IMR-90 (cell line): ENCODE measurements at regions not wholly inside any gene's neighbourhood (a gene's known extent, or its start where the extent isn't known, plus 50 kb on each side); places are given as distances from the start of the nearest gene placed in this dataset.

Experiments used
- ATAC-seq: fragments of 200-7000 bp; cut with Tn5 transposase; 2 replicates; pipeline ENCODE4 v1.9.1; 2020; ENCODE audit warnings: low read depth, mild to moderate bottlenecking, moderate library complexity
- BruUV-seq: library from RNA; stranded (reverse); fragments of 400-500 nt; replicated peaks from 2 replicates; lab custom pipeline; 2021; lab: Mats Ljungman, UMichigan
- CTCF ChIA-PET: fragments of 300-600 bp; formaldehyde crosslinking; extraction: SDS; loops from one replicate; lab custom pipeline; 2021; ENCODE audit warnings: antibody characterized with exemption; lab: Yijun Ruan, JAX
- POLR2A ChIA-PET: fragments of 300-600 bp; sonication (Branson Sonifier 250); formaldehyde crosslinking; loops from one replicate; lab custom pipeline; 2022; ENCODE audit warnings: antibody characterized with exemption; ENCODE audit not compliant: unreplicated experiment; lab: Charles Lee
- DNase-seq: peaks from one replicate; pipeline ENCODE4 v3.0.0; 2013
- H2AFZ ChIP-seq: replicated peaks from 2 replicates; pipeline ENCODE3; 2013; ENCODE audit warnings: low read length, mild to moderate bottlenecking; ENCODE audit not compliant: poor library complexity
- H2AK5ac ChIP-seq: 2 replicates; pipeline ENCODE4 v1.6.1; 2013; ENCODE audit warnings: low read depth, low read length, inconsistent platforms
- H2AK9ac ChIP-seq: replicated peaks from 2 replicates; pipeline ENCODE3; 2013; ENCODE audit warnings: mild to moderate bottlenecking, low read depth, low read length, moderate library complexity; ENCODE audit not compliant: poor library complexity
- H2BK120ac ChIP-seq: 2 replicates; pipeline ENCODE4 v1.6.1; 2013; ENCODE audit warnings: low read depth, low read length, inconsistent platforms
- H2BK15ac ChIP-seq: 3 replicates; pipeline ENCODE4 v1.6.1; 2013; ENCODE audit warnings: low read depth, low read length, inconsistent platforms
- H2BK20ac ChIP-seq: 2 replicates; pipeline ENCODE4 v1.6.1; 2013; ENCODE audit warnings: low read depth, mild to moderate bottlenecking, inconsistent platforms, low read length, moderate library complexity
- H2BK5ac ChIP-seq: 2 replicates; pipeline ENCODE4 v1.6.1; 2013; ENCODE audit warnings: mild to moderate bottlenecking, low read depth, low read length, inconsistent platforms; ENCODE audit not compliant: poor library complexity, severe bottlenecking
- H3K14ac ChIP-seq: replicated peaks from 2 replicates; pipeline ENCODE4 v1.6.1; 2013; ENCODE audit warnings: low read depth, low read length, inconsistent platforms
- H3K18ac ChIP-seq: 2 replicates; pipeline ENCODE4 v1.6.1; 2013; ENCODE audit warnings: low read depth, low read length, control low read depth
- H3K23ac ChIP-seq: 2 replicates; pipeline ENCODE4 v1.6.1; 2013; ENCODE audit warnings: low read depth, low read length, inconsistent platforms
- H3K27ac ChIP-seq: 2 replicates; pipeline ENCODE4 v1.5.1; 2013; ENCODE audit warnings: mild to moderate bottlenecking, control low read depth, low read length; ENCODE audit not compliant: insufficient read depth
- H3K27me3 ChIP-seq: 2 replicates; pipeline ENCODE4 v1.6.1; 2013; ENCODE audit warnings: low read length; ENCODE audit not compliant: control insufficient read depth, insufficient read depth
- H3K36me3 ChIP-seq: 2 replicates; pipeline ENCODE4 v1.6.1; 2013; ENCODE audit warnings: low read length, mixed read lengths; ENCODE audit not compliant: control insufficient read depth, insufficient read depth
- H3K4ac ChIP-seq: 2 replicates; pipeline ENCODE4 v1.6.1; 2013; ENCODE audit warnings: low read depth, low read length, inconsistent platforms
- H3K4me1 ChIP-seq: 2 replicates; pipeline ENCODE4 v1.6.1; 2013; ENCODE audit warnings: low read length, mixed read lengths; ENCODE audit not compliant: control insufficient read depth, insufficient read depth
- H3K4me2 ChIP-seq: 2 replicates; pipeline ENCODE4 v1.6.1; 2013; ENCODE audit warnings: low read depth, mild to moderate bottlenecking, control low read depth, low read length, moderate library complexity
- H3K4me3 ChIP-seq: 2 replicates; pipeline ENCODE4 v1.5.1; 2013; ENCODE audit warnings: low read depth, mild to moderate bottlenecking, control low read depth, low read length, moderate library complexity; ENCODE audit not compliant: insufficient read depth
- H3K56ac ChIP-seq: 2 replicates; pipeline ENCODE4 v1.6.1; 2013; ENCODE audit warnings: low read length, inconsistent platforms; ENCODE audit not compliant: insufficient read depth; ENCODE audit errors: extremely low read depth
- H3K79me1 ChIP-seq, 2 experiments: 2 replicates each; pipeline ENCODE4 v1.6.1; 2013; ENCODE audit warnings: low read length in 2 of 2, inconsistent platforms in 1 of 2, low read depth in 1 of 2
- H3K9ac ChIP-seq: 2 replicates; pipeline ENCODE4 v1.6.1; 2013; ENCODE audit warnings: low read depth, low read length, control low read depth
- H3K9me1 ChIP-seq: 2 replicates; pipeline ENCODE4 v1.6.1; 2013; ENCODE audit warnings: low read length, inconsistent platforms; ENCODE audit not compliant: insufficient read depth
- H3K9me3 ChIP-seq: 2 replicates; pipeline ENCODE4 v1.6.1; 2013; ENCODE audit warnings: low read length; ENCODE audit not compliant: control insufficient read depth, insufficient read depth
- H4K20me1 ChIP-seq: 2 replicates; pipeline ENCODE4 v1.6.1; 2013; ENCODE audit warnings: low read length, inconsistent platforms; ENCODE audit not compliant: insufficient read depth
- H4K5ac ChIP-seq: 2 replicates; pipeline ENCODE4 v1.6.1; 2013; ENCODE audit warnings: mild to moderate bottlenecking, low read depth, low read length, control low read depth
- H4K8ac ChIP-seq, 2 experiments: 2 replicates each; pipeline ENCODE4 v1.6.1; 2013; ENCODE audit warnings: low read depth in 2 of 2, low read length in 2 of 2, control low read depth in 1 of 2, inconsistent platforms in 1 of 2
- H4K91ac ChIP-seq: 2 replicates; pipeline ENCODE4 v1.6.1; 2013; ENCODE audit warnings: low read depth, low read length, inconsistent platforms; ENCODE audit not compliant: insufficient read depth
- BHLHE40 ChIP-seq: fragments of 150-350 bp; IDR thresholded peaks from 2 replicates; pipeline ENCODE4 v1.6.1; 2016; ENCODE audit warnings: mild to moderate bottlenecking, low read depth, low read length
- CEBPB ChIP-seq: IDR thresholded peaks from 2 replicates; pipeline ENCODE4 v1.6.1; 2012; ENCODE audit warnings: low read depth, low read length, improper control_type of control experiment
- CHD1 ChIP-seq: IDR thresholded peaks from 2 replicates; pipeline ENCODE4 v1.6.1; 2012; ENCODE audit warnings: low read depth, low read length, improper control_type of control experiment
- CTCF ChIP-seq: conservative IDR thresholded peaks from 2 replicates; pipeline ENCODE4 v1.5.1; 2012; ENCODE audit warnings: mild to moderate bottlenecking, low read depth, low read length, improper control_type of control experiment
- ELK1 ChIP-seq: fragments of 150-350 bp; IDR thresholded peaks from 2 replicates; pipeline ENCODE4 v1.6.1; 2016; ENCODE audit warnings: low read depth, mild to moderate bottlenecking, low read length, moderate library complexity, borderline replicate concordance
- FOS ChIP-seq: fragments of 150-350 bp; IDR thresholded peaks from 2 replicates; pipeline ENCODE4 v1.6.1; 2016; ENCODE audit warnings: low read depth, low read length
- MAFK ChIP-seq: IDR thresholded peaks from 2 replicates; pipeline ENCODE4 v1.6.1; 2012; ENCODE audit warnings: low read depth, low read length, improper control_type of control experiment
- MAZ ChIP-seq: IDR thresholded peaks from 2 replicates; pipeline ENCODE4 v1.6.1; 2012; ENCODE audit warnings: low read depth, mild to moderate bottlenecking, low read length, improper control_type of control experiment, moderate library complexity, borderline replicate concordance
- MXI1 ChIP-seq: IDR thresholded peaks from 2 replicates; pipeline ENCODE4 v1.6.1; 2012; ENCODE audit warnings: low read depth, mild to moderate bottlenecking, low read length, moderate library complexity, borderline replicate concordance
- NFE2L2 ChIP-seq: fragments of 150-350 bp; IDR thresholded peaks from 2 replicates; pipeline ENCODE4 v1.6.1; 2016; ENCODE audit warnings: low read depth, mild to moderate bottlenecking, low read length
- POLR2A ChIP-seq: IDR thresholded peaks from 2 replicates; pipeline ENCODE4 v1.6.1; 2012; ENCODE audit warnings: mild to moderate bottlenecking, low read depth, low read length
- RAD21 ChIP-seq: IDR thresholded peaks from 2 replicates; pipeline ENCODE4 v1.6.1; 2012; ENCODE audit warnings: low read length, improper control_type of control experiment
- RCOR1 ChIP-seq: IDR thresholded peaks from 2 replicates; pipeline ENCODE4 v1.6.1; 2012; ENCODE audit warnings: mild to moderate bottlenecking, low read length, improper control_type of control experiment; ENCODE audit not compliant: insufficient replicate concordance
- RFX5 ChIP-seq: IDR thresholded peaks from 2 replicates; pipeline ENCODE4 v1.8.0; 2012; ENCODE audit warnings: low read depth, mild to moderate bottlenecking, low read length, moderate library complexity
- SMC3 ChIP-seq: fragments of 150-350 bp; IDR thresholded peaks from 2 replicates; pipeline ENCODE4 v1.6.1; 2016; ENCODE audit warnings: low read depth, mild to moderate bottlenecking, antibody characterized with exemption, low read length, moderate library complexity
- USF2 ChIP-seq: fragments of 150-350 bp; IDR thresholded peaks from 2 replicates; pipeline ENCODE4 v1.6.1; 2017; ENCODE audit warnings: mild to moderate bottlenecking, antibody characterized with exemption, low read length, low read depth
- WGBS, 2 experiments: methylation state at CpG; one replicate each; pipeline versions ENCODE4 v1.1.5 to v1.1.7; 2013; ENCODE audit warnings: missing lambda C conversion rate in 2 of 2; ENCODE audit not compliant: insufficient read length in 1 of 2; ENCODE audit errors: extremely low coverage in 2 of 2; 5-methylcytosine and 5-hydroxymethylcytosine counted together
- dilution Hi-C: fragments of 300-500 bp; cut with HindIII; formaldehyde crosslinking; loops from one replicate; pipeline ENCODE4 v1.14.3; 2018; ENCODE audit warnings: low sequenced_read_pairs; ENCODE audit not compliant: unreplicated experiment
- in situ Hi-C: fragments of 300-500 bp; cut with MboI; formaldehyde crosslinking; loops from 3 replicates; pipeline ENCODE4 v1.14.3; 2019; ENCODE audit warnings: low sequenced_read_pairs, inconsistent platforms, mixed read lengths
- intact Hi-C: fragments of 100-400 bp; cut with micrococcal nuclease; formaldehyde crosslinking; loops from 2 replicates; pipeline ENCODE4 v1.10.0; 2022

GRCh38 chr7:13778967-13779366, 210.5 kb downstream of the ETV1 start:
- no peak overlapping the region for H2BK15ac ChIP-seq
- no peaks in the 10 kb centered on the region for H4K20me1 ChIP-seq
- H3K4ac ChIP-seq = no peak overlapping the region
- dilution Hi-C loops (no loop called here), intact Hi-C loops (no loop called here), in situ Hi-C loops (no loop called here)
- no peaks in the 10 kb centered on the region for H3K36me3 ChIP-seq
- H3K23ac ChIP-seq = no peak overlapping the region
- no peak overlapping the region for H3K4me2 ChIP-seq
- CTCF ChIA-PET = no interaction called here
- ATAC-seq (peak; percentile 73), DNase-seq (peak; percentile 35)
- no peaks in the 10 kb centered on the region for H3K9me3 ChIP-seq
- WGBS, 2 experiments = no CpG with 5 or more reads among the region's 2 CpGs
- H3K27ac ChIP-seq = no peak overlapping the region
- H3K9ac ChIP-seq = no peak overlapping the region
- no peak overlapping the region for H3K18ac ChIP-seq
- no peak overlapping the region for H2BK20ac ChIP-seq
- H3K9me1 ChIP-seq = no peaks in the 10 kb centered on the region; the same call in 1 of the 2 replicates
- BruUV-seq = no TSS peak
- H4K91ac ChIP-seq = no peak overlapping the region
- no peak overlapping the region for H4K5ac ChIP-seq
- no peak overlapping the region for H3K56ac ChIP-seq
- H4K8ac ChIP-seq = no peak overlapping the region
- H2BK5ac ChIP-seq = no peak overlapping the region
- H3K79me1 ChIP-seq = no peaks in the 10 kb centered on the region
- no peaks in the 10 kb centered on the region for H3K4me1 ChIP-seq
- H3K4me3 ChIP-seq = no peak overlapping the region
- POLR2A ChIA-PET = no interaction called here
- H2AK5ac ChIP-seq = no peak overlapping the region
- H2AK9ac ChIP-seq = no peak overlapping the region
- H3K27me3 ChIP-seq = no peaks in the 10 kb centered on the region
- no peak for TF ChIP-seq NFE2L2
- TF ChIP-seq USF2 = no peak
- no peak for TF ChIP-seq CTCF
- TF ChIP-seq MAZ = no peak
- TF ChIP-seq CHD1 = no peak
- no peak for TF ChIP-seq RCOR1
- TF ChIP-seq ELK1 = no peak
- TF ChIP-seq FOS = no peak
- TF ChIP-seq POLR2A = no peak
- no peak for TF ChIP-seq CEBPB
- TF ChIP-seq MXI1 = no peak
- TF ChIP-seq BHLHE40 = no peak
- no peak for TF ChIP-seq SMC3
- no peak for TF ChIP-seq RAD21
- TF ChIP-seq MAFK = no peak
- TF ChIP-seq RFX5 = no peak
- H2BK120ac ChIP-seq = 0 out of 2 replicates have a peak overlapping the region, but pooled peaks have one; percentile 38
- no peak overlapping the region for H3K14ac ChIP-seq
- H2AFZ ChIP-seq = peak overlapping the region; percentile 79
